IMR-90 (cell line): ENCODE measurements at regions not wholly inside any gene's neighbourhood (a gene's known extent, or its start where the extent isn't known, plus 50 kb on each side); places are given as distances from the start of the nearest gene placed in this dataset.

Experiments
- BHLHE40 ChIP-seq: fragments of 150-350 bp; IDR thresholded peaks from 2 replicates; pipeline ENCODE4 v1.6.1; 2016; ENCODE audit warnings: mild to moderate bottlenecking, low read depth, low read length
- CEBPB ChIP-seq: IDR thresholded peaks from 2 replicates; pipeline ENCODE4 v1.6.1; 2012; ENCODE audit warnings: low read depth, low read length, improper control_type of control experiment
- FOS ChIP-seq: fragments of 150-350 bp; IDR thresholded peaks from 2 replicates; pipeline ENCODE4 v1.6.1; 2016; ENCODE audit warnings: low read depth, low read length
- MAFK ChIP-seq: IDR thresholded peaks from 2 replicates; pipeline ENCODE4 v1.6.1; 2012; ENCODE audit warnings: low read depth, low read length, improper control_type of control experiment
- POLR2A ChIP-seq: IDR thresholded peaks from 2 replicates; pipeline ENCODE4 v1.6.1; 2012; ENCODE audit warnings: mild to moderate bottlenecking, low read depth, low read length
- RAD21 ChIP-seq: IDR thresholded peaks from 2 replicates; pipeline ENCODE4 v1.6.1; 2012; ENCODE audit warnings: low read length, improper control_type of control experiment
- RFX5 ChIP-seq: IDR thresholded peaks from 2 replicates; pipeline ENCODE4 v1.8.0; 2012; ENCODE audit warnings: low read depth, mild to moderate bottlenecking, low read length, moderate library complexity
- SMC3 ChIP-seq: fragments of 150-350 bp; IDR thresholded peaks from 2 replicates; pipeline ENCODE4 v1.6.1; 2016; ENCODE audit warnings: low read depth, mild to moderate bottlenecking, antibody characterized with exemption, low read length, moderate library complexity
- TF ChIP-seq, protein P1 (sequence below): fragments of 150-350 bp; IDR thresholded peaks from 2 replicates; pipeline ENCODE4 v1.6.1; 2017; ENCODE audit warnings: mild to moderate bottlenecking, antibody characterized with exemption, low read length, low read depth
- TF ChIP-seq, protein P2 (sequence below): conservative IDR thresholded peaks from 2 replicates; pipeline ENCODE4 v1.5.1; 2012; ENCODE audit warnings: mild to moderate bottlenecking, low read depth, low read length, improper control_type of control experiment
- TF ChIP-seq, protein P3 (sequence below): fragments of 150-350 bp; IDR thresholded peaks from 2 replicates; pipeline ENCODE4 v1.6.1; 2016; ENCODE audit warnings: low read depth, mild to moderate bottlenecking, low read length, moderate library complexity, borderline replicate concordance

- TF ChIP-seq POLR2A (no peak), MAFK (no peak), CEBPB (no peak), BHLHE40 (no peak), RFX5 (no peak), FOS (no peak), RAD21 (no peak), SMC3 (no peak)
- TF ChIP-seq, protein P1, sequence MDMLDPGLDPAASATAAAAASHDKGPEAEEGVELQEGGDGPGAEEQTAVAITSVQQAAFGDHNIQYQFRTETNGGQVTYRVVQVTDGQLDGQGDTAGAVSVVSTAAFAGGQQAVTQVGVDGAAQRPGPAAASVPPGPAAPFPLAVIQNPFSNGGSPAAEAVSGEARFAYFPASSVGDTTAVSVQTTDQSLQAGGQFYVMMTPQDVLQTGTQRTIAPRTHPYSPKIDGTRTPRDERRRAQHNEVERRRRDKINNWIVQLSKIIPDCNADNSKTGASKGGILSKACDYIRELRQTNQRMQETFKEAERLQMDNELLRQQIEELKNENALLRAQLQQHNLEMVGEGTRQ = no peak
- TF ChIP-seq, protein P2, sequence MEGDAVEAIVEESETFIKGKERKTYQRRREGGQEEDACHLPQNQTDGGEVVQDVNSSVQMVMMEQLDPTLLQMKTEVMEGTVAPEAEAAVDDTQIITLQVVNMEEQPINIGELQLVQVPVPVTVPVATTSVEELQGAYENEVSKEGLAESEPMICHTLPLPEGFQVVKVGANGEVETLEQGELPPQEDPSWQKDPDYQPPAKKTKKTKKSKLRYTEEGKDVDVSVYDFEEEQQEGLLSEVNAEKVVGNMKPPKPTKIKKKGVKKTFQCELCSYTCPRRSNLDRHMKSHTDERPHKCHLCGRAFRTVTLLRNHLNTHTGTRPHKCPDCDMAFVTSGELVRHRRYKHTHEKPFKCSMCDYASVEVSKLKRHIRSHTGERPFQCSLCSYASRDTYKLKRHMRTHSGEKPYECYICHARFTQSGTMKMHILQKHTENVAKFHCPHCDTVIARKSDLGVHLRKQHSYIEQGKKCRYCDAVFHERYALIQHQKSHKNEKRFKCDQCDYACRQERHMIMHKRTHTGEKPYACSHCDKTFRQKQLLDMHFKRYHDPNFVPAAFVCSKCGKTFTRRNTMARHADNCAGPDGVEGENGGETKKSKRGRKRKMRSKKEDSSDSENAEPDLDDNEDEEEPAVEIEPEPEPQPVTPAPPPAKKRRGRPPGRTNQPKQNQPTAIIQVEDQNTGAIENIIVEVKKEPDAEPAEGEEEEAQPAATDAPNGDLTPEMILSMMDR = no peak
- TF ChIP-seq, protein P3, sequence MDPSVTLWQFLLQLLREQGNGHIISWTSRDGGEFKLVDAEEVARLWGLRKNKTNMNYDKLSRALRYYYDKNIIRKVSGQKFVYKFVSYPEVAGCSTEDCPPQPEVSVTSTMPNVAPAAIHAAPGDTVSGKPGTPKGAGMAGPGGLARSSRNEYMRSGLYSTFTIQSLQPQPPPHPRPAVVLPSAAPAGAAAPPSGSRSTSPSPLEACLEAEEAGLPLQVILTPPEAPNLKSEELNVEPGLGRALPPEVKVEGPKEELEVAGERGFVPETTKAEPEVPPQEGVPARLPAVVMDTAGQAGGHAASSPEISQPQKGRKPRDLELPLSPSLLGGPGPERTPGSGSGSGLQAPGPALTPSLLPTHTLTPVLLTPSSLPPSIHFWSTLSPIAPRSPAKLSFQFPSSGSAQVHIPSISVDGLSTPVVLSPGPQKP = no peak
Measured at GRCh38 chr12:125222876-125223275, 157.6 kb downstream of the AACS start.
